ENCODE measurements at regions not wholly inside any gene's neighbourhood (a gene's known extent, or its start where the extent isn't known, plus 50 kb on each side); places are given as distances from the start of the nearest gene placed in this dataset.

DNA sequence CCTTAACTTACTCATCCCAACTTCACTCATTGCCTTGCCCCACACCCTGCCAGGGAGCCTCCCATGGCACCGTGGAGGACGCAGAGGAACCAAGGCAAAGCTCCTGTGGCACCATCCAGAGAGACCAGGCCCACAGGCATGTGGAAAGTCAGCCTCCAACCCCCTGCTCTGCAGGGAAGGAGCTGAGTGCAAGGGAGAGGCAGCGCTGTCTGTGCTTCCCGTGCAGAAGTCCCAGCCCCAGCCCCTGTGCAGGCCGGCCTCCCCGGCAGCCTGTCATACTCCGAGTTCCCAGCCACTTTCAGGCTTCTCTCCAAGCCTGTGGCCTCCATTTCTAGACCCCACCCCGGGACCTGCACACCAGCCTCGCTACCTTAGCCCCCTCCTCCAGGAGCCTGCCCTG lies 106.4 kb downstream of the SINHCAF start:
- Mint-ChIP-seq H3K36me3 (ENCODE audit: low read depth) (no peaks in the 10 kb centered on the region), H3K9me3 (no peaks in the 10 kb centered on the region), H3K27ac (no peak overlapping the region), H3K27me3 (peaks cover 14% of the 10 kb centered on the region), H3K4me1 (ENCODE audit: low read depth) (no peaks in the 10 kb centered on the region), H3K4me3 (no peak overlapping the region)
- peaks cover 0 to 3% of the 10 kb centered on the region in 2 experiments for H3K27me3 ChIP-seq (ENCODE audit: control insufficient read depth in 1 of 2, insufficient read depth in 2 of 2, low read length in 2 of 2)
- H3K4me1 ChIP-seq (ENCODE audit: insufficient read depth, low read length): no peaks in the 10 kb centered on the region
- ATAC-seq (ENCODE audit: poor library complexity) (no peak), DNase-seq (no peak)
- CTCF ChIA-PET: interaction anchor here (0.6 kb wide), 1 partner anchor 102 kb away, joined by 3 read pairs; no protein-coding TSS in a partner anchor
- intact Hi-C loops (cut with DNase I, micrococcal nuclease): no loop called here
- TF ChIP-seq, protein P1, sequence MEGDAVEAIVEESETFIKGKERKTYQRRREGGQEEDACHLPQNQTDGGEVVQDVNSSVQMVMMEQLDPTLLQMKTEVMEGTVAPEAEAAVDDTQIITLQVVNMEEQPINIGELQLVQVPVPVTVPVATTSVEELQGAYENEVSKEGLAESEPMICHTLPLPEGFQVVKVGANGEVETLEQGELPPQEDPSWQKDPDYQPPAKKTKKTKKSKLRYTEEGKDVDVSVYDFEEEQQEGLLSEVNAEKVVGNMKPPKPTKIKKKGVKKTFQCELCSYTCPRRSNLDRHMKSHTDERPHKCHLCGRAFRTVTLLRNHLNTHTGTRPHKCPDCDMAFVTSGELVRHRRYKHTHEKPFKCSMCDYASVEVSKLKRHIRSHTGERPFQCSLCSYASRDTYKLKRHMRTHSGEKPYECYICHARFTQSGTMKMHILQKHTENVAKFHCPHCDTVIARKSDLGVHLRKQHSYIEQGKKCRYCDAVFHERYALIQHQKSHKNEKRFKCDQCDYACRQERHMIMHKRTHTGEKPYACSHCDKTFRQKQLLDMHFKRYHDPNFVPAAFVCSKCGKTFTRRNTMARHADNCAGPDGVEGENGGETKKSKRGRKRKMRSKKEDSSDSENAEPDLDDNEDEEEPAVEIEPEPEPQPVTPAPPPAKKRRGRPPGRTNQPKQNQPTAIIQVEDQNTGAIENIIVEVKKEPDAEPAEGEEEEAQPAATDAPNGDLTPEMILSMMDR (IDR thresholded peaks at IDR 0.05): no peak
- no peaks in the 10 kb centered on the region for H3K9me3 ChIP-seq (ENCODE audit: control insufficient read depth in 1 of 2, insufficient read depth in 1 of 2, low read length in 2 of 2)
- H3K36me3 ChIP-seq (ENCODE audit: insufficient read depth, low read length): no peaks in the 10 kb centered on the region
- H3K27ac ChIP-seq (ENCODE audit: low read depth in 1 of 2, low read length in 2 of 2): no peak overlapping the region
- H3K4me3 ChIP-seq (ENCODE audit: low read length): no peak overlapping the region
- POLR2A ChIA-PET: no interaction called here

DNA sequence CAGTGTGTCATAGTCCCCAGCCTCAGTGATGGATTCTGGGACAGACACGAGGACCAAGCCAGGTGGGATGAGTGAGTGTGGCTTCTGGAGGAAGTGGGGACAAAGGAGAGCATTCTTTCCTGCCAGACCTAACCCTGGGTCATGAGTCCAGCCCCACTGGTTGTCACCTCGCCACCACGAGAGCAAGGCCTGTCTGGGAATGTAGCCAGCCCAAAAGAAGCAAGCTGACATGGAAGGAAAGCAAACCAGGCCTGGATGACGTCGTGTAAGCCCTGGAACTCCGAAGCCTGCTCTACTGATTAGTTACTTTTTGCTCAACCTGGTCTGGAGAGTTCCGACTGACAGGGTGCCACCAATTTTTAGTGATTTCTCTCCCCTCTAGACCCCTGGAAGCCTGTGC lies 105.9 kb downstream of the SINHCAF start:
- intact Hi-C loops (cut with DNase I, micrococcal nuclease): no loop called here

DNA sequence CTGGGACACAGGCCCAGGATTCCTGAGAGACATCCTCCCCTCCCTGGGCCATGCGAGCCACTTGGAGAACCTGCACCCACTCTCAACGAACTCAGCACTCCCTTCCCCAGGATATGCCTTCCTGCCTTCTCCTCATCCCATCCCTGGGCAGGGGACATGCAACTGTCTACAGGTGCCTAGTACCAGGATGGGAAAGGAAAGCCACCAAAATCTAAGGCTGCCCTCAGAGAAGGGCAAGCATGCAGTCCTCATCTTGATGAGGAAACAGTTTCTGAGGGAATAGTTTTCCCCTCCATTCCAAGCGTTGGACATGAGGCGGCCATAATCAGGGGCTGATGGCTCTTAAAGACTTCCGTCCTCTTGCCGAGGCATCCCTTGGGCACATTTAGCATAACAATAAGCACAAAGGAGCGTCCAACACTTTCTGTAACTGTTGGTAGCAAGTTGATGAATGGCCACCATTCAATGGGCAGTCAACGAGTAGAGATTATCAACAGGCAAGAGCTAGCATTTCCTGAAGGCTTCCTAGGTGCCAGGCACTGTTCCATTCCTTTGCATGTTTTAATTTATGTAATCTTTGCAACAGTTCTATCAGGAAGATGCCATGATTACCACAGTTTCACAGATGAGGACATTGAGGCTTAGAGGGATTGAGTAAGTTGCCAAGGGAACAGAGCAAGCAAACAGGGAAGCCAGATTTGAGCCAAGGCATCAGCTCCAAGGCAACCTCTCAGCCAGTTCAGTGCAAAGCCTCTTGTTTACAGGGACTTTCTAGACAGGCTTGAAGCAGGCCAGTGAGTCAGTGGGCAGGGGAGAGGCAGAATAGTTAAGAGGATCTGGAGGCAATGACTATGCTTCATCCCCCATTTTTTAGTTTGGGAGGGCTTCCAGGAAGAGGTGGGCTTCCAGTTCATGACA lies 105.1 kb downstream of the SINHCAF start:
- Histone ChIP-seq H3K27ac (ENCODE audit: low read depth in 1 of 2, low read length in 2 of 2) (no peak overlapping the region), H3K9me3 (ENCODE audit: control insufficient read depth in 1 of 2, insufficient read depth in 1 of 2, low read length in 2 of 2) (no peaks in the 10 kb centered on the region), H3K4me1 (ENCODE audit: insufficient read depth, low read length) (no peaks in the 10 kb centered on the region), H3K4me3 (ENCODE audit: low read length) (no peak overlapping the region), H3K27me3 (ENCODE audit: control insufficient read depth in 1 of 2, insufficient read depth in 2 of 2, low read length in 2 of 2) (peaks cover 0 to under 1% of the 10 kb centered on the region in 2 experiments), H3K36me3 (ENCODE audit: insufficient read depth, low read length) (no peaks in the 10 kb centered on the region)
- ChIA-PET POLR2A (no interaction called here), CTCF (no interaction called here)
- intact Hi-C loops (cut with DNase I, micrococcal nuclease): no loop called here
- ATAC-seq (ENCODE audit: poor library complexity) (no peak), DNase-seq (no peak)
- TF ChIP-seq, protein P1 (IDR thresholded peaks at IDR 0.05): no peak
- H3K4me1 Mint-ChIP-seq (ENCODE audit: low read depth): no peaks in the 10 kb centered on the region
- H3K9me3 Mint-ChIP-seq: no peaks in the 10 kb centered on the region
- no peak overlapping the region for H3K27ac Mint-ChIP-seq
- no peaks in the 10 kb centered on the region for H3K36me3 Mint-ChIP-seq (ENCODE audit: low read depth)
- peaks cover 9% of the 10 kb centered on the region for H3K27me3 Mint-ChIP-seq
- H3K4me3 Mint-ChIP-seq: no peak overlapping the region

More for the DNA sequence above, 105.9 kb downstream of the SINHCAF start:
- TF ChIP-seq, protein P1 (IDR thresholded peaks at IDR 0.05): no peak
- H3K4me1 Mint-ChIP-seq (ENCODE audit: low read depth): no peaks in the 10 kb centered on the region
- Histone ChIP-seq H3K4me3 (ENCODE audit: low read length) (no peak overlapping the region), H3K4me1 (ENCODE audit: insufficient read depth, low read length) (no peaks in the 10 kb centered on the region), H3K9me3 (ENCODE audit: control insufficient read depth in 1 of 2, insufficient read depth in 1 of 2, low read length in 2 of 2) (no peaks in the 10 kb centered on the region), H3K27ac (ENCODE audit: low read depth in 1 of 2, low read length in 2 of 2) (no peak overlapping the region), H3K36me3 (ENCODE audit: insufficient read depth, low read length) (no peaks in the 10 kb centered on the region), H3K27me3 (ENCODE audit: control insufficient read depth in 1 of 2, insufficient read depth in 2 of 2, low read length in 2 of 2) (peaks cover 0 to 3% of the 10 kb centered on the region in 2 experiments)
- no peak for DNase-seq
- no peak overlapping the region for H3K4me3 Mint-ChIP-seq
- ATAC-seq (ENCODE audit: poor library complexity): no peak
- no peaks in the 10 kb centered on the region for H3K36me3 Mint-ChIP-seq (ENCODE audit: low read depth)
- CTCF ChIA-PET: interaction anchor here (0.6 kb wide), 1 partner anchor 103 kb away, joined by 3 read pairs; no protein-coding TSS in a partner anchor
- POLR2A ChIA-PET: no interaction called here
- H3K27ac Mint-ChIP-seq: no peak overlapping the region
- peaks cover 14% of the 10 kb centered on the region for H3K27me3 Mint-ChIP-seq
- H3K9me3 Mint-ChIP-seq: no peaks in the 10 kb centered on the region
